ENCODE measurements at regions not wholly inside any gene's neighbourhood (a gene's known extent, or its start where the extent isn't known, plus 50 kb on each side); places are given as distances from the start of the nearest gene placed in this dataset.
A peak's percentile ranks its signal among the peaks of the same experiment; 100 is the strongest.

DNA sequence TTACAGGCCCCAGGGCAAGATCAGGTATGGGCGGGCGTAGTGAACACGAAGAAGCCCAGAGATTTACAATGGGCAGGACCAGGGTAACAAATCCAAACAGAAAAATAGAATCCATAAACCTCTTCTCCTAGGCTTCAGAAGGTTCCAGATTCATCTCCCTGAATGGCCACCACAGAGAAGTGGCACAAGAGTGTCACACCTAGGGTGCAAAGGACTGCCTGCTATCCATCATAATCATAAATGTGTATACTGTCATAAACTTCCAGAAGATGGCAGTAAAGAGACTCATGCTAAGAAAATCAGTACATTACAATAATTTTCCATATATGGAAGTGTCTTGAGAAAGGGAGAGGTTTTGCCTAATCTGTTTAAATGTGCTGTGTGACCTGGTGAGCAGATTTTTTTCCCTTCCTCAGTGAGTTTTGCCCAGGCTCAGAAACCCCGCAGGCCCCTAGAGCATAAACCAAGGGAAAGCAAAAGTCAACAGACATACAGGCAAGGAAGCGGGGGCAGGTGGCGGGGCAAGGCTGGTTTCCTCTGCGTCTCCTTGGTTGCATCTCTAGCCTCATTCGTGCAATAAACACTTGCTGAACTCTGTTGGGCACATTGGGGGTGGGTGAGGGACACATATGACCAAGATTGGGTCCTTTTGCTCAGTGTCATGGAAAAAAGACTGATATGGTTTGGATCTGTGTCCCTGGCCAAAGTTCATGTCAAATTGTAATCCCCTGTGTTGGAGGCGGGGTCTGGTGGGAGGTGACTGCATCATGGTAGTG lies 92.0 kb upstream of the CDH5 start:
- Histone ChIP-seq H3K4me1 (ENCODE audit: control insufficient read depth, insufficient read depth, low read length, poor library complexity, severe bottlenecking) (peaks cover 5% of the 10 kb centered on the region), H3K36me3 (ENCODE audit: control insufficient read depth, insufficient read depth, low read length) (no peaks in the 10 kb centered on the region), H3K9me3 (ENCODE audit: control insufficient read depth, low read length) (no peaks in the 10 kb centered on the region), H3K27me3 (replicated peaks; ENCODE audit: control insufficient read depth, insufficient read depth, low read length, poor library complexity, severe bottlenecking) (peaks cover 2% of the 10 kb centered on the region), H3K27ac (ENCODE audit: insufficient read depth, low read length, poor library complexity, severe bottlenecking) (no peak overlapping the region), H3K4me3 (ENCODE audit: insufficient read depth, low read depth, low read length, poor library complexity, severe bottlenecking) (no peak overlapping the region)
- DNase-seq: no peak

GRCh38 chr16:66273644-66274334 lies 92.7 kb upstream of the CDH5 start:
- DNase-seq: no peak
- no peak overlapping the region for H3K27ac ChIP-seq (ENCODE audit: insufficient read depth, low read length, poor library complexity, severe bottlenecking)
- H3K27me3 ChIP-seq (replicated peaks; ENCODE audit: control insufficient read depth, insufficient read depth, low read length, poor library complexity, severe bottlenecking): peaks cover 2% of the 10 kb centered on the region
- H3K4me1 ChIP-seq (ENCODE audit: control insufficient read depth, insufficient read depth, low read length, poor library complexity, severe bottlenecking): peaks cover 5% of the 10 kb centered on the region
- no peaks in the 10 kb centered on the region for H3K36me3 ChIP-seq (ENCODE audit: control insufficient read depth, insufficient read depth, low read length)
- H3K4me3 ChIP-seq (ENCODE audit: insufficient read depth, low read depth, low read length, poor library complexity, severe bottlenecking): no peak overlapping the region
- no peaks in the 10 kb centered on the region for H3K9me3 ChIP-seq (ENCODE audit: control insufficient read depth, low read length)

DNA sequence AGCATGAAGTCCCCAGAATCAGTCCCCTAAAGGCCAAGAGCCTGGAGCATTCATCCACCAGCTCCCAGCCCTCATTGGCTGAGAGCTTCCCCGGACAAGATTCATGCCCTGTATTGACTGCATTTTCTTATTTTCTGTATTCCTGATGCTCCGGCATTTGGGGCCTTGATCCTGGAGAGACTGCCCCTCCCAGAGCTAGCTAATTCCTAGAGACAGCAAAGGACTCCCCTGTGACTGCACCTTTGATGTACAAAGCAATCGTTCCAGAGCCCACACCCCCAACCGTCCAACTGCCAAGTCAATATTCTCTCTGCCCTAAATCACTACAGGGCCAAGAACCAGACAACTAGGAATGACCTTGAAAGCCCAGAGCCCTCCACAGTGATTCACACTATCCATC lies 93.4 kb upstream of the CDH5 start:
- Histone ChIP-seq H3K36me3 (ENCODE audit: control insufficient read depth, insufficient read depth, low read length) (no peaks in the 10 kb centered on the region), H3K27me3 (replicated peaks; ENCODE audit: control insufficient read depth, insufficient read depth, low read length, poor library complexity, severe bottlenecking) (peaks cover 2% of the 10 kb centered on the region)

DNA sequence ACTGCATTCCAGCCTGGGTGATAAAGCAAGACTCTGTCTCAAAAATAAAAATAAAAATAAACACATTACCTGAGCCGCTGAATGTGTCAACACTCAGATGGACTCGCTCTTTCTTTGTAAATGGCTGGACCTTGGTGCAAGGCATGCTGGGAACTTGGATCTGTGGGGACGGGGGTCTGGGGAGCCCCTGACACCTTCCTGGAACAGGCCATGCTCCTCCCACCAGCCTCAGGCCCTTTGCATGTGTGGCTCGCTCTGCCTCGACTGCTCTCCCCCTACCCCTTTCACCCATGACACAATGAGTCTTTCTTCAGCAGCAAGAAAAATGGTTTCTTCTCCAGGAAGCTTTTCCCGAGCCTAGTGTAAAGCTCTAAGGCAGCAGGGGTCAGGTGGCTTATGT lies 94.0 kb upstream of the CDH5 start:
- no peaks in the 10 kb centered on the region for H3K9me3 ChIP-seq (ENCODE audit: control insufficient read depth, low read length)
- H3K4me3 ChIP-seq (ENCODE audit: insufficient read depth, low read depth, low read length, poor library complexity, severe bottlenecking): no peak overlapping the region
- no peaks in the 10 kb centered on the region for H3K36me3 ChIP-seq (ENCODE audit: control insufficient read depth, insufficient read depth, low read length)
- no peak overlapping the region for H3K27ac ChIP-seq (ENCODE audit: insufficient read depth, low read length, poor library complexity, severe bottlenecking)
- peaks cover 2% of the 10 kb centered on the region for H3K27me3 ChIP-seq (replicated peaks; ENCODE audit: control insufficient read depth, insufficient read depth, low read length, poor library complexity, severe bottlenecking)
- peaks cover 5% of the 10 kb centered on the region for H3K4me1 ChIP-seq (ENCODE audit: control insufficient read depth, insufficient read depth, low read length, poor library complexity, severe bottlenecking)
- no peak for DNase-seq

More for the DNA sequence above, 93.4 kb upstream of the CDH5 start:
- no peaks in the 10 kb centered on the region for H3K9me3 ChIP-seq (ENCODE audit: control insufficient read depth, low read length)
- H3K27ac ChIP-seq (ENCODE audit: insufficient read depth, low read length, poor library complexity, severe bottlenecking): no peak overlapping the region
- no peak for DNase-seq
- peaks cover 5% of the 10 kb centered on the region for H3K4me1 ChIP-seq (ENCODE audit: control insufficient read depth, insufficient read depth, low read length, poor library complexity, severe bottlenecking)
- H3K4me3 ChIP-seq (ENCODE audit: insufficient read depth, low read depth, low read length, poor library complexity, severe bottlenecking): no peak overlapping the region

- Histone ChIP-seq H3K9me3 (ENCODE audit: control insufficient read depth, low read length) (no peaks in the 10 kb centered on the region), H3K4me3 (ENCODE audit: insufficient read depth, low read depth, low read length, poor library complexity, severe bottlenecking) (no peak overlapping the region), H3K4me1 (ENCODE audit: control insufficient read depth, insufficient read depth, low read length, poor library complexity, severe bottlenecking) (peaks cover 5% of the 10 kb centered on the region), H3K36me3 (ENCODE audit: control insufficient read depth, insufficient read depth, low read length) (no peaks in the 10 kb centered on the region), H3K27ac (ENCODE audit: insufficient read depth, low read length, poor library complexity, severe bottlenecking) (no peak overlapping the region), H3K27me3 (replicated peaks; ENCODE audit: control insufficient read depth, insufficient read depth, low read length, poor library complexity, severe bottlenecking) (peaks cover 2% of the 10 kb centered on the region)
- no peak for DNase-seq
These were observed 95.1 kb upstream of the CDH5 start for GRCh38 chr16:66271074-66272060.

DNA sequence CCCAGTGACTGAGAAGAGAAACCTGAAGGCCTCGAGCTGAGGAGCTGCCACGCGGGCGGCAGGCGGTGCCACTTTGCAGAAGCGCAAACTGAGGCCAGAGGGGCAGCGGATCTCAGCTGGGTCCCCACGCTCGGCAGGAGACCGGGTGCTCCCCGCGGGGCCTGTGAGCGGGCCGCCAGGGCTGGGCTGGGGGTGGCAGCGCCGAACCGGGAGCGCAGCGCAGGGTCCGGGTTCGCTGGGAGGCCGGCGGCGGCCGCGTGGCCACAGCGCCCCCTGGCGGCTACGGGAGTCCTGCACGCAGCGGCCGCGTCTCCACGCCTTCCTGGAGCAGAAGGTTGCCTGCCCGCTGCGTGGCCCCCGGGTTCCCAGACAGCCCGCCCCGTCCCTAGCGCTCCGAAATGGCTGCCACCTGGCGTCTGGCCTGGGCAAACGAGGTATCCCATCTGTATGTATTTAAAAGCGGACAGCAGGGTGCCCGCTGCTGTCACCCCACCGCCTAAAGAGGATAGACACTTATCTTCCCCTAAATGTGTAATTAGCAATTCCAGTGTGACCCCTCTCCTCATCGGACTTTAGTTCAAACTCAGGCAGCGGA lies 96.1 kb upstream of the CDH5 start:
- H3K27ac ChIP-seq (ENCODE audit: insufficient read depth, low read length, poor library complexity, severe bottlenecking): no peak overlapping the region
- no peaks in the 10 kb centered on the region for H3K9me3 ChIP-seq (ENCODE audit: control insufficient read depth, low read length)
- DNase-seq: peak in 2 of 3 donors; percentile 6 to 15
- H3K4me3 ChIP-seq (ENCODE audit: insufficient read depth, low read depth, low read length, poor library complexity, severe bottlenecking): peak overlapping the region; percentile 35
- peaks cover 5% of the 10 kb centered on the region for H3K4me1 ChIP-seq (ENCODE audit: control insufficient read depth, insufficient read depth, low read length, poor library complexity, severe bottlenecking)
- no peaks in the 10 kb centered on the region for H3K36me3 ChIP-seq (ENCODE audit: control insufficient read depth, insufficient read depth, low read length)
- H3K27me3 ChIP-seq (replicated peaks; ENCODE audit: control insufficient read depth, insufficient read depth, low read length, poor library complexity, severe bottlenecking): peaks cover 6% of the 10 kb centered on the region

GRCh38 chr16:66269617-66270332 lies 96.7 kb upstream of the CDH5 start:
- Histone ChIP-seq H3K4me3 (ENCODE audit: insufficient read depth, low read depth, low read length, poor library complexity, severe bottlenecking) (peak overlapping the region; percentile 35), H3K36me3 (ENCODE audit: control insufficient read depth, insufficient read depth, low read length) (no peaks in the 10 kb centered on the region), H3K27ac (ENCODE audit: insufficient read depth, low read length, poor library complexity, severe bottlenecking) (no peak overlapping the region), H3K27me3 (replicated peaks; ENCODE audit: control insufficient read depth, insufficient read depth, low read length, poor library complexity, severe bottlenecking) (peaks cover 10% of the 10 kb centered on the region), H3K9me3 (ENCODE audit: control insufficient read depth, low read length) (no peaks in the 10 kb centered on the region), H3K4me1 (ENCODE audit: control insufficient read depth, insufficient read depth, low read length, poor library complexity, severe bottlenecking) (peaks cover 5% of the 10 kb centered on the region)
- DNase-seq: no peak

GRCh38 chr16:66267292-66268014 lies 99.0 kb upstream of the CDH5 start:
- no peak for DNase-seq
- Histone ChIP-seq H3K27ac (ENCODE audit: insufficient read depth, low read length, poor library complexity, severe bottlenecking) (no peak overlapping the region), H3K4me3 (ENCODE audit: insufficient read depth, low read depth, low read length, poor library complexity, severe bottlenecking) (no peak overlapping the region), H3K27me3 (replicated peaks; ENCODE audit: control insufficient read depth, insufficient read depth, low read length, poor library complexity, severe bottlenecking) (peaks cover 10% of the 10 kb centered on the region), H3K9me3 (ENCODE audit: control insufficient read depth, low read length) (no peaks in the 10 kb centered on the region), H3K36me3 (ENCODE audit: control insufficient read depth, insufficient read depth, low read length) (no peaks in the 10 kb centered on the region), H3K4me1 (ENCODE audit: control insufficient read depth, insufficient read depth, low read length, poor library complexity, severe bottlenecking) (peaks cover 5% of the 10 kb centered on the region)
